Activated T-cell treated with anti-CD3 and anti-CD28 coated beads, Interleukin-2, amount 50 U/mL, for 72 hours (primary cell): ENCODE measurements at regions not wholly inside any gene's neighbourhood (a gene's known extent, or its start where the extent isn't known, plus 50 kb on each side); places are given as distances from the start of the nearest gene placed in this dataset.
"Not testable (repeated sequence)": the region's sequence is repeated elsewhere in the genome, so short reads cannot be mapped to it uniquely, and the experiment has no call there.

Experiments
- ATAC-seq, 2 donors: fragments of 150-1000 bp; cut with Tn5 transposase; replicated peaks in 1 of 2; 2 replicates each; pipeline ENCODE4 v1.10.0; 2021; ENCODE audit warnings: moderate library complexity in 2 of 2, mild to moderate bottlenecking in 1 of 2
- DNase-seq, 2 donors: peaks; one replicate each; pipeline ENCODE4 v3.0.0; 2021 to 2022; ENCODE audit warnings: mixed read lengths in 1 of 2
- H3K27ac Mint-ChIP-seq: one replicate; pipeline ENCODE4 v1.8.0; 2022; ENCODE audit warnings: mild to moderate bottlenecking, moderate library complexity, mixed read lengths
- H3K27me3 Mint-ChIP-seq: one replicate; pipeline ENCODE4 v1.8.0; 2022; ENCODE audit warnings: low read depth, mixed read lengths
- H3K36me3 Mint-ChIP-seq, 2 donors: one replicate each; pipeline ENCODE4 v1.8.0; 2022; ENCODE audit warnings: mixed read lengths in 2 of 2, mild to moderate bottlenecking in 1 of 2; ENCODE audit not compliant: insufficient read depth in 2 of 2
- H3K4me1 Mint-ChIP-seq: one replicate; pipeline ENCODE4 v1.8.0; 2022; ENCODE audit warnings: low read depth, mixed read lengths
- H3K4me3 Mint-ChIP-seq, 2 donors: one replicate each; pipeline ENCODE4 v1.8.0; 2022; ENCODE audit warnings: mild to moderate bottlenecking in 2 of 2, mixed read lengths in 2 of 2, moderate library complexity in 2 of 2
- H3K9me3 Mint-ChIP-seq, 2 donors: one replicate each; pipeline ENCODE4 v1.8.0; 2022; ENCODE audit warnings: mixed read lengths in 2 of 2

- Mint-ChIP-seq H3K4me1 (no peaks in the 10 kb centered on the region), H3K36me3 (no peaks in the 10 kb centered on the region)
Observed at GRCh38 chr19:31064491-31064890, 284.7 kb downstream of the TSHZ3 start.

GRCh38 chr19:31058676-31059340 is 290.4 kb downstream of the TSHZ3 start:
- peaks cover 19% of the 10 kb centered on the region for H3K27me3 Mint-ChIP-seq
- H3K27ac Mint-ChIP-seq = no peak overlapping the region
- no peak overlapping the region for H3K4me3 Mint-ChIP-seq
- H3K4me1 Mint-ChIP-seq = no peaks in the 10 kb centered on the region
- no peak for ATAC-seq
- no peak for DNase-seq
- no peaks in the 10 kb centered on the region for H3K36me3 Mint-ChIP-seq
- peaks cover 0 to 8% of the 10 kb centered on the region in 2 donors for H3K9me3 Mint-ChIP-seq

More at GRCh38 chr19:31064491-31064890, 284.7 kb downstream of the TSHZ3 start:
- Mint-ChIP-seq H3K9me3 (peaks cover 0 to 6% of the 10 kb centered on the region in 2 donors), H3K4me3 (no peak overlapping the region), H3K27me3 (peaks cover 5% of the 10 kb centered on the region), H3K27ac (no peak overlapping the region)
- DNase-seq (no peak), ATAC-seq (no peak)

- ATAC-seq (no peak), DNase-seq (no peak)
- Mint-ChIP-seq H3K4me1 (no peaks in the 10 kb centered on the region), H3K27ac (no peak overlapping the region), H3K36me3 (no peaks in the 10 kb centered on the region), H3K9me3 (peaks cover 0 to 8% of the 10 kb centered on the region in 2 donors), H3K4me3 (no peak overlapping the region), H3K27me3 (peaks cover 27% of the 10 kb centered on the region)
Observed at GRCh38 chr19:31057476-31057875, 291.8 kb downstream of the TSHZ3 start.

GRCh38 chr19:31055454-31055853 is 293.8 kb downstream of the TSHZ3 start:
- DNase-seq = no peak
- Mint-ChIP-seq H3K36me3 (no peaks in the 10 kb centered on the region), H3K27ac (no peak overlapping the region)

GRCh38 chr19:31054430-31054829 is 294.8 kb downstream of the TSHZ3 start:
- no peak overlapping the region for H3K4me3 Mint-ChIP-seq
- H3K27ac Mint-ChIP-seq = no peak overlapping the region
- ATAC-seq = peak; percentile 73 to 78
- peaks cover 32% of the 10 kb centered on the region for H3K27me3 Mint-ChIP-seq
- H3K9me3 Mint-ChIP-seq = peaks cover 0 to 3% of the 10 kb centered on the region in 2 donors
- peak; percentile 21 to 39 for DNase-seq
- no peaks in the 10 kb centered on the region for H3K36me3 Mint-ChIP-seq
- H3K4me1 Mint-ChIP-seq = no peaks in the 10 kb centered on the region

More at GRCh38 chr19:31055454-31055853, 293.8 kb downstream of the TSHZ3 start:
- Mint-ChIP-seq H3K9me3 (peaks cover 0 to 5% of the 10 kb centered on the region in 2 donors), H3K27me3 (peaks cover 32% of the 10 kb centered on the region), H3K4me1 (no peaks in the 10 kb centered on the region), H3K4me3 (no peak overlapping the region)
- no peak for ATAC-seq

- no peak for ATAC-seq
- H3K27me3 Mint-ChIP-seq = peaks cover 19% of the 10 kb centered on the region
- H3K9me3 Mint-ChIP-seq = peaks cover 0 to 1% of the 10 kb centered on the region in 2 donors
- DNase-seq = no peak
- no peaks in the 10 kb centered on the region for H3K4me1 Mint-ChIP-seq
- no peaks in the 10 kb centered on the region for H3K36me3 Mint-ChIP-seq
- H3K4me3 Mint-ChIP-seq = no peak overlapping the region
- no peak overlapping the region for H3K27ac Mint-ChIP-seq
Observed at GRCh38 chr19:31049431-31049830, 299.8 kb downstream of the TSHZ3 start.

GRCh38 chr19:31046024-31046423 is 303.2 kb downstream of the TSHZ3 start:
- no peaks in the 10 kb centered on the region for H3K9me3 Mint-ChIP-seq
- DNase-seq (no peak), ATAC-seq (no peak)
- no peak overlapping the region for H3K27ac Mint-ChIP-seq
- H3K36me3 Mint-ChIP-seq = no peaks in the 10 kb centered on the region
- no peak overlapping the region for H3K4me3 Mint-ChIP-seq
- peaks cover under 1% of the 10 kb centered on the region for H3K27me3 Mint-ChIP-seq
- H3K4me1 Mint-ChIP-seq = no peaks in the 10 kb centered on the region

GRCh38 chr19:31041461-31041860 is 307.8 kb downstream of the TSHZ3 start:
- H3K27me3 Mint-ChIP-seq = no peaks in the 10 kb centered on the region
- ATAC-seq (no peak), DNase-seq (no peak)
- H3K36me3 Mint-ChIP-seq = no peaks in the 10 kb centered on the region
- no peaks in the 10 kb centered on the region for H3K9me3 Mint-ChIP-seq
- no peaks in the 10 kb centered on the region for H3K4me1 Mint-ChIP-seq
- H3K27ac Mint-ChIP-seq = no peak overlapping the region
- H3K4me3 Mint-ChIP-seq = no peak overlapping the region

GRCh38 chr19:31039151-31039550 is 310.1 kb downstream of the TSHZ3 start:
- Mint-ChIP-seq H3K27ac (no peak overlapping the region), H3K36me3 (peaks cover 0 to 2% of the 10 kb centered on the region in 2 donors), H3K4me1 (no peaks in the 10 kb centered on the region), H3K27me3 (no peaks in the 10 kb centered on the region), H3K4me3 (no peak overlapping the region), H3K9me3 (peaks cover 1 to 2% of the 10 kb centered on the region in 2 donors)
- ATAC-seq = no peak
- DNase-seq = no peak

- DNase-seq = no peak
Observed at GRCh38 chr19:31037286-31037980, 311.8 kb downstream of the TSHZ3 start.

GRCh38 chr19:31031455-31031854 is 317.8 kb downstream of the TSHZ3 start:
- H3K9me3 Mint-ChIP-seq, H3K36me3 Mint-ChIP-seq, H3K4me1 Mint-ChIP-seq, H3K4me3 Mint-ChIP-seq, H3K27ac Mint-ChIP-seq, H3K27me3 Mint-ChIP-seq, ATAC-seq, DNase-seq: not testable (repeated sequence)

More at GRCh38 chr19:31037286-31037980, 311.8 kb downstream of the TSHZ3 start:
- Mint-ChIP-seq H3K27ac (no peak overlapping the region), H3K9me3 (peaks cover 1 to 2% of the 10 kb centered on the region in 2 donors), H3K4me1 (no peaks in the 10 kb centered on the region), H3K27me3 (no peaks in the 10 kb centered on the region), H3K4me3 (no peak overlapping the region), H3K36me3 (peaks cover 0 to 2% of the 10 kb centered on the region in 2 donors)
- ATAC-seq = no peak

- ATAC-seq (no peak), DNase-seq (no peak)
- Mint-ChIP-seq H3K36me3 (peaks cover 0 to 2% of the 10 kb centered on the region in 2 donors), H3K27me3 (peaks cover 14% of the 10 kb centered on the region), H3K27ac (no peak overlapping the region), H3K9me3 (peaks cover 2 to 4% of the 10 kb centered on the region in 2 donors), H3K4me3 (no peak overlapping the region), H3K4me1 (no peaks in the 10 kb centered on the region)
Observed at GRCh38 chr19:31023038-31023437, 326.2 kb downstream of the TSHZ3 start.

GRCh38 chr19:31018936-31019335 is 330.3 kb downstream of the TSHZ3 start:
- Mint-ChIP-seq H3K4me3 (no peak overlapping the region), H3K27me3 (peaks cover 25% of the 10 kb centered on the region), H3K4me1 (no peaks in the 10 kb centered on the region), H3K36me3 (no peaks in the 10 kb centered on the region), H3K9me3 (peaks cover 0 to 3% of the 10 kb centered on the region in 2 donors), H3K27ac (no peak overlapping the region)
- ATAC-seq (no peak), DNase-seq (no peak)
